Pulmonary artery endothelial cell (primary cell): ENCODE measurements at regions not wholly inside any gene's neighbourhood (a gene's known extent, or its start where the extent isn't known, plus 50 kb on each side); places are given as distances from the start of the nearest gene placed in this dataset.
"Not testable (repeated sequence)": the region's sequence is repeated elsewhere in the genome, so short reads cannot be mapped to it uniquely, and the experiment has no call there.

Experiments used
- DNase-seq: peaks from one replicate; pipeline ENCODE4 v3.0.0-alpha.2; 2011; ENCODE audit warnings: low read depth, low spot score

DNA sequence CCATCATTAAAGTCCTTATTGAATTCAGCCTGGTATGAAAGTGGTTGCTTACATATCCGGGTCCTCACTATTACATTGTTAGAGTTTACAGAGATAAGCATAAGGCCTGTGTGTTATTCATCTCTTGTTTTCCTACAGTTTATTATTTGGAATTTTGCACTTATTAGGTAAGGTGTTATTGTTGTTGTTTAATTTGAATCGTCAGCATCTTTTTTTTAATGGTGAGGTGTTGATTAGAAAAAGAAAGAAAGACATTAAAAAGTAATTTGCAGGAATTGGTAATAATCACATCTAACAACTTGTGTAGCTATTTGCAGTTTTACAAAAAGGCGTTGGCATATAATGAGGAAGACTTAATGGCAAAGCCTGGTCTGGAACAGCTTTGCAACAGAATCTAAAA, 158.6 kb downstream of the SAMD5 start:
- DNase-seq: no peak

DNA sequence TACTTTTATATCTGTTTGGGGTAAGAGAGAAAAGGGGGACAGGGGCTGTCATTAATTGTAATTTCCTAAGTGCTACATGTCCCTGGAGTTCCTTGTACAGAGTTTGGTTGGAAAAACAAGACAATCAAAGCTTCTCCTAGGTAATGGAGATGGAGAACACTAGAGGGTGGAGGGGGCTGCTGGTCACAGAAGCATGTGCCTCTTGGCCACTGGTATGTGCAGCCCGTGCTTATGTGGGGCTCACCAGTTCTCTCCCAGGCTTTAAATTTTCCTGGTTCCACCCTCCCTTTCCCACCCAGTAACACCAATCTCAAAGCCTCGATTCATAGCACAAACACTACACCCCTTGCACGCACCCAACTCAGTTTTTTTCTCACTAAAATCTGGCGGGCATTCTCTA, 165.6 kb downstream of the SAMD5 start:
- DNase-seq: no peak

DNA sequence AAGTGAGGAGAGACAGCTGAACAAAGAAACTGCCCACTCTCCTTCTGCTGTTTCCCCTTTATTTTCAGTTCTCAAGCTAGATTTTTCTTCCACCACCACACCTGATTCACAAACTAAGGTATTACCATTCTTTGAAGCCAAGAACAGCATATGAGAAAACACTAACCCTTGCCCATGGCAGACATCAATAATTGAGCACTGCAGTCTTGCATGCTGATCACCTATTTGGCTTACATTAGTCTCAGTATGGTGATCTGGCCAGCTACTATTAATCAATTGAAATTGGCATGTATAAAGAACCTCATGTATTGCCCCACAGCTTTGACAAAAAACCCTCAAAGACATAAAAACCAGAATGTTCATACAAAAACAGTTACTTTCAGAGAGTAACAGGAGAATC, 166.3 kb downstream of the SAMD5 start:
- DNase-seq: no peak

DNA sequence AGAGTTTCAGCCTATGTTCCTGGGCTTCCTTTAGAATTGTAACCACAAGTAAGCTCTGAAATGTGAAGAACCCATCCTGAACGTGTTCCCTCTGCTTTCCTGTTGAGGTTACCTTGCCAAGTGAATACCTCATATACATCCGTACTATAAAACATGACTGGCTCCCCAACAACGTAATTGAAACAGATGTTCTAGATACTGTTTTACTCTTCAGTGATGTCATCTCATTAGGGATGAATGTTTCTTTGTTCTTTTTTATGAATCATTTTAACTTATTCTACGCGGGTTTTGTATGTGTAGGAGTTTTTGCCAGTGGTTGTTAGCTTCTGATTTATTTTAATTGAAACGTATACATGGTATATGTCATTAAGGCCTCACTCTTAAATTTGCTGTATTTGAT, 166.8 kb downstream of the SAMD5 start:
- DNase-seq: no peak

DNA sequence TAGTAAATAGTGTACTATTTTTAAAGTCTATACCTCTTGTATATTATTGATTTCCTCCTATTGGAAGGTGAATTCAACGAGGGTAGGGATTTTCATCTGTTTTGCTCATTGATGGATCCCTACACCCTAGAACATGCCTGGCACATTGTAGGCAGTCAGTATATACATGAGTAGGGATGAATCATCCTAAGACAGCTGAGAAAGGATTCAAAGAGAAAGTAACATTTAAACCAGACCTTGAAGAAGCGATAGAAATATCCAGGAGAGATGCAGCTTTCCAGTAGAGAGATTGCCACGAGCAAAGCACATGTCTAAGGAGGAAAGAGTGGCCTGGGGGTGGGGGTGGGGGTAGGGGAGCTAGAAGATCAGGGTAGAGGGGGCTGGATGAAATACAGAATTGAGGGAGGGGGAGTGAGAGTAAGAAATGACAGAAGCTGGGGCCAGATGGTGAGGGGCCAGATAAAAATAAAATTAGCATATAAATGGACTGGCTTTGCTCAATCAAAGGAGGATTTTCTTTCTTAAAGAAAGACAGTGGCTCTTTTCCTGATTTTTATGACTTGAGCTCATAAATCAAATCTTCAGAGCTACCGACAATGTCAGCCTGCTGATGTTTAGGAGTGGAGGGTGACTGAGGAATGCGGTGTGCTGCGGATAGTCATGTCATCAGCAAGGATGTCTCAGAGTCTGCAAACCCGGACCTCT, 168.2 kb downstream of the SAMD5 start:
- no peak for DNase-seq

GRCh38 chr6:147677647-147678046, 169.2 kb downstream of the SAMD5 start:
- no peak for DNase-seq

DNA sequence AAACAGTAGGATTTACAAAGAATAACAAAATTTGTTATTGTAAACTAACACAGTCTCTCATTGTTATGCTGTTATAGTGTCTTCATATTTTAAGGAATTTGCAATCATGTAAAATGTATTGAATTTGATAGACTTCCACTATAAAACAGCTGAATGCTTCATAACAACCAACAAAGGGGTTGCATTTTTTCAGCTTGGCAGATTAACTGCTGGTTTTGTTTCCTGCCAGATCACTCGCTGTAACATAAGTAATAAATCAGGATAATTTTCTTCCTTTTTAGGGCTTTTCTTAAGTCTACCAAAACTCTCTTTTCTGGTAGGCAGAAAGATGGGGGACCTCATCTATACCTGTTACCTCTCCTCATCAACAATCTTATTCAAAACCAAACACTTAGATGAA, 169.8 kb downstream of the SAMD5 start:
- no peak for DNase-seq

GRCh38 chr6:147684906-147685305, 176.4 kb downstream of the SAMD5 start:
- no peak for DNase-seq

- no peak for DNase-seq
These were observed 180.9 kb downstream of the SAMD5 start for GRCh38 chr6:147689398-147689797.

DNA sequence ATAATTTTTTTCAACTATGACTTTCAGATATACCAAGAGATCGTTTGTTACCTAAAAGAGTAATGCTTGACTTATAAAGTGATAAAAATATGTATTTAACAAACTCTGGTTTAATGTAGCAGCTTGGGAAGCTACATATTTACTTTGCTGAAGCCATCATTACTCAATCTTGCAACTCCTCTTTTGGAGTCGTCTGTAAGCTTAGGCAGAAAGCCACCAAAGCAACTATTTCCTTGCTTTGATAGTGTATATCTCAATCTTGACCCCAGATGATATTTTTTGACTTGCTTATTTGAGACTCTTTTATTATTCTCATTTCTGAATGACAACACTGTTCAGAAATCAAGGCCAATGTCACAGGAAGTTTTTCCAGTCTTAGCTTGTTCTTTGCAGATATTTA, 183.0 kb downstream of the SAMD5 start:
- DNase-seq: no peak

- DNase-seq: no peak
These were observed 184.7 kb downstream of the SAMD5 start for GRCh38 chr6:147693181-147693580.

- not testable (repeated sequence) for DNase-seq
These were observed 186.1 kb downstream of the SAMD5 start for GRCh38 chr6:147694556-147694955.

- DNase-seq: no peak
These were observed 187.3 kb downstream of the SAMD5 start for GRCh38 chr6:147695819-147696218.

GRCh38 chr6:147699140-147699539, 190.7 kb downstream of the SAMD5 start:
- DNase-seq: no peak

DNA sequence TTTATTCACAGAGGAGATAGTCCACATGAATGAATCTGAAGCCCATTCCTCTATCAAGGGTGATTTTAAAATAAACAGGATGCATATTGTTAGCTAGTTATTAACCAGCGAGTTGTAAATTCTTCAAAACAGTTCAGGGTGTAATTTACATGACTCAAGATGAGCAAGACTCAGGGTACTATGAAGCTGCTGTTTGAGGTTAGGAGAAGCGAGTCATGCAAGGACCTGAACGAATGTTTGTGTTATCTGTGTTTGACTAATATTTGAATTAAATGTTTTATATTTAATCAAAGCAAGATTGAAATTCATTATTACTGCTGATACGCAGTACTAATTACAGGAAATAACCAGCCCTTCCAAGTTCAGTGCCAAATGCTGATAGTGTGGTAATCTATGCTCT, 191.1 kb downstream of the SAMD5 start:
- no peak for DNase-seq

- DNase-seq: no peak
These were observed 192.1 kb downstream of the SAMD5 start for GRCh38 chr6:147700436-147701209.

- DNase-seq: no peak
These were observed 196.2 kb downstream of the SAMD5 start for GRCh38 chr6:147704691-147705090.

- no peak for DNase-seq
These were observed 199.0 kb downstream of the SAMD5 start for GRCh38 chr6:147707524-147707923.

DNA sequence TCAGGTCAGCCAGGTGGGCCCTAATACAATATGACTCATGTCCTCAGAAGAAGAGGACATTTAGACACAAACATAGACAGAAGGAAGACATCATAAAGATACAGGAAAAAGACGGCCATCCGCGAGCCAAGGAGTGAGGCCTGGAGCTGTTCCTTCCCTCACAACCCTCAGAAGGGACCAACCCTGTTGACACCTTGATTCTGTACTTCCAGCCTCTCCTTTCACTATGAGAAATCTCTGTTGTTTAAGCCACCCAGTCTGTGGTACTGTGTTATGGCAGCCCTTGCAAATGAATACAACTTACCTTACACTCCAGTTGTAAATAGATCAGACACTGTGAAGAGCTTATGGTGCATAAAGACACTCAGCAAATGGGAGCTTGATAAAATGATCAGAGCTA, 199.7 kb downstream of the SAMD5 start:
- no peak for DNase-seq

DNA sequence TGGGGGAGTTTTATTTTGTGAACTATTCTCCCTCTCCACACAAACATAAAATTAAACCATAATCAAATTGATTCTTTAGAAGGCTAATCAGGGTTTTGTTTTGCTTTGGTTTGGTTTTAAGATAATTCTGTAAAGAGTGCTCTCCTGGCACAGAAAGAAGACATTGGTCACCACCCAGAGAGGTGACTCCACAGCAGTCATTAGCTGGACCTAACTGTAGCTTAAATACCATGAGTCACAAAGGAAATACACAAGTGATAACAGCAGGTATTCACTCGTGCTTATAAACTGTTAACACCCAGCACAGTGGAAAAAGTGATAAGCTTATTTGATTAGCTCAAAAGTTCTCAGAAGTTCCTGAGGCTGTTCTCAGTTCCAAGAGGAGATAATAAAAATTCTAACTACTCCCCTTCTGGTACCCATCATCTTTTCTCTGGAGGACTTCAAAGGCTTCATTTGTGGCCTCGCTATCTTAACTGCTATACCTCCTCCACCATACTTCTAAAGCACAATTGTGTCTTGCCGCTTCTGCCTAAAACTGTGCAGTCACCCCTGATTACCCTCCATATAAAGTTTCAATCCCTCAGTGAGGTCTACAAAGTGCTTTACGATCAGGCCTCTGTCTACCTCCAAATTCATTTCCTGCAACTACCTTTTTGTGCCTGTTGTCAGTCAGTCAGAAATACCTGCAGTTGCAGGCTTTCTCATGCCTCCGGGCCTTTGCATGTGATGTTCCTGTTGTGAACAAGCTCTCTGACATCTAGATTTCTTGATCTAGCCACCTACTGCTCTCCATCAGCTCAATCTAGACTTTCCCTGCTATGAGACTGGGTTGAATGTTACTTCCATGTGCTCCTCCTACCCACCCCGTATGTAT, 201.1 kb downstream of the SAMD5 start:
- DNase-seq: no peak

DNA sequence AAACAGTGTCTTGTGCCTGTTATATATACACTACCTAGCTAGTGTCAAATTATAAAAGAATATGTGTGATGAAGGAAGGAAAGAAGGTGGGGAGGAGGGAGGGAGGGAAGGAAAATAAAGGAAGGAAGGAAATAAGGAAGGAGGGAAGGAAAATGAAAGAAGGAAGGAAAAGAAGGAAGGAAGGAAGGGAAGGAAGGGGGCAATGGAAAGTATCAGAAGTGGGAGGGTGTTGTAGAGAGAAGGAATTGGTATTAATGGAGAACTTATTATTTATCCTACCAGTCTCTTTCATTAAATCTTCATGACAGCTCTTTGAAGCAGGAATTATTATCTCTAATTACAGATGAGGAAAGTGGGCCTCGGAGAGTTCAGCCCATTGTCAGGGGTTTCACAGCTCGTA, 202.4 kb downstream of the SAMD5 start:
- no peak for DNase-seq

DNA sequence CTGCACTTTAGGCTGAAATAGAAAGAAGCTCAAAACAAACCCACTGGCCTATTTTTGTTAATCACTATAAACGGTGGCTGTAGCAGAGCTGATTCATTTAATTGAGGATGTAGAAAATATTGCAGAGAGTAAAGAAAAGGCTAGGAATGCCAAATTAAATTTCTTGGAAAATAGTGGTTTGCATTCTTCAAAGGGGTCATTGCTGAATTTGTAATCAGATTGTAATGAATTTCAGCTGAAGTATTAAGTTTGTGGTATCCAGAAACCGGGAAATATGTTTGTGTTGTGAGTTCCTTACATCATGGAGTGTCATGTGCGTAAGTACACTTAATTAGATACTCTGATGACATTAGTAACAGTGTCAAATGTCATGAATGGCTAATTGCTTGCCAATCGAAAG, 203.0 kb downstream of the SAMD5 start:
- DNase-seq: no peak
